ENCODE measurements at regions not wholly inside any gene's neighbourhood (a gene's known extent, or its start where the extent isn't known, plus 50 kb on each side); places are given as distances from the start of the nearest gene placed in this dataset.

DNA sequence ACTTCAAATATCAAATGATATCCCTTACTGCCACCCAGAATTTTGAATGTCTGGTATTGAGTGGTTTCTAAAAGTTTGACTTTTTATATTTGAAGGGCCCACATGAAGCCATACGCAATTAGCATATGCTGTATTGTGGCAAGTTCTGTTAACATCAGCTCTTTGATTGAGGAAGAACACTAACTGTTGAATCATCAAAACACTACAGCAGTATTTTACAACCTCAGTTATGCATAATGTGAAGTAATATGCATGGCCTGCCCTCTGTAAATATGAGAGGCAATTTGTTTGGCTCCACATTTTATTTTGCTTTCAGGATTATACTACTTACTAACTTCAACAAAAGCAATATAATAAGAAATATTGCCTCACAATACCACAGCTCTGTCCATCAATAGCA, 62.2 kb upstream of the DMD start:
- TF ChIP-seq CTCF (IDR thresholded peaks at IDR 0.05): no peak
- TF ChIP-seq POLR2A (IDR thresholded peaks at IDR 0.05): no peak

All from transverse colon (tissue), 3 donors.